ENCODE measurements at regions not wholly inside any gene's neighbourhood (a gene's known extent, or its start where the extent isn't known, plus 50 kb on each side); places are given as distances from the start of the nearest gene placed in this dataset.

- DNase-seq = no peak
These were observed 52.1 kb upstream of the CD5L start for GRCh38 chr1:157893686-157894085.

DNA sequence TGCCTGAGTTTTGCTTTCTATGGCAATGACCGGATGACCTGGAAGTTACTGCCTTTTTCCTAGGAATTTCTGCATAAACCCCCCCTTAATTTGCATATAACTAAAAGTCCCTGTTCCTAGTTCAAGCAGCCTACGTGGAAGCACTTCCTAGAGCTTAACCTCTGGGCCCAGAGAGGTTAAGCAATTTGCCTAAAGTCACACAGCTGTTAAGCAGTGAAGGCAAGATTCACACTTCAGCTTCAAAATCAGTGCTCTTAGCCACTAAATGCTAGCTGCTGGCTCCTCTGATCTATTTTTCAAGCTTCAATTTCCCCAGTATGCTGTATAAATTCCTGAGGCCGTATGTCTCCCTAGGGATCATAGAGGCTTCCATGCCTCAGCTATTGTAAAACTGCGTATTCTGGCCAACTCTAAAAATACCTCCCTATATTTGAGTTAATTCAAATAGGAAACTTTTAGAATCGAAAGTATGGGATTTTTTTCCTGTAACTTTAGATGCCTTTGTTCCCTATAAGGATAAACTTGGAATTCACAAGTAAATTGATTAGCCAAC, 53.1 kb upstream of the CD5L start:
- DNase-seq = no peak

GRCh38 chr1:157910270-157910669, 68.7 kb upstream of the CD5L start:
- no peak for DNase-seq

DNA sequence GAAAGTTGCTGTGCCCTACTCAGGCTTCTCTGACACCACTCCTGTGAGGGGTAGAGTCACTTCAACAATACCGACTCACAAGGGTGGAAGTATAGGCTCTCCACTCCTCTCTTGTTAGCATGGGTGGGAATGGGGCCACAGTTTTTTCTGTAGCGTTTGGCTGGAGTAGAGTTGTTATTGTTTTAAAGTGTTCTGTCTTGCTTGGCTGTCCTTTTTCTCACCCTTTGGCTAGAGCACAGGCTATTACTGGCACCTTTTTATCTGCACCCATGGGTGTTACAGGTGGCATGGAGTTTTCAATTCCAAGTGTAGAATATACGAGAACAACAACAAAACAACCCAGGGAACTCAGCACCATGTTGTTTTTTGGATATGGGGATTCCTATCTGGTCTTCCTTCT, 74.3 kb upstream of the CD5L start:
- DNase-seq = no peak

DNA sequence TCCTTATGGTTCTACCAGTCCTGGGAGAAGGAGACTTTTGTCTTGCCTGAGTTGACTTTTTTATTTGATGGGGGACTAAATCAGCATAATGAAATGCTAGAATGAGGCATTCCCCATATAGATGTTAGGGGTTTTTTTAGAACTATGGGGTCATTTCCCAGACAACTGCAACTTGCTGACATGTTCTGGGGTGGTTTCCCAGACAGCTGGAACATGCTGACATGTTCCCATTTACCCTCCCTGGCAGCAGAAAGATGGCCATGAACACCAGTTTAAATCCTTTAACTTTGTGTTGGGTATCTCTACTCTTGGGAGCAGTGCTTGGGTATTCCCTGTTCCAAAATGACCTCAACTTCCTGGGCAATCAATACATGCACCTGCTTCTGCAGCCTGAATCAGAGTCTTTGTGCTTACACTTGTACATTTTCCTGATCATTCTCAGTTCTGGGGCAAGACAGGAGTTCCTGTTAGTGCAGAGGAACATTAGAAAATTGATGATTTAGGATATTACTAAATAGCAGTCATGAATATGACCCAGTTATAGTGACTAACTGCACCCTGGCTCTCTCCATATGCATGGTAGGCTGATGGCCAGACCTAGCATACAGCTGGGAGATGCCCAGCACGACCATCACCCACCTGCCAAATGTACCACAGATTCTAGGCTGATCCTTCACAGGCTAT, 75.4 kb upstream of the CD5L start:
- DNase-seq = no peak

DNA sequence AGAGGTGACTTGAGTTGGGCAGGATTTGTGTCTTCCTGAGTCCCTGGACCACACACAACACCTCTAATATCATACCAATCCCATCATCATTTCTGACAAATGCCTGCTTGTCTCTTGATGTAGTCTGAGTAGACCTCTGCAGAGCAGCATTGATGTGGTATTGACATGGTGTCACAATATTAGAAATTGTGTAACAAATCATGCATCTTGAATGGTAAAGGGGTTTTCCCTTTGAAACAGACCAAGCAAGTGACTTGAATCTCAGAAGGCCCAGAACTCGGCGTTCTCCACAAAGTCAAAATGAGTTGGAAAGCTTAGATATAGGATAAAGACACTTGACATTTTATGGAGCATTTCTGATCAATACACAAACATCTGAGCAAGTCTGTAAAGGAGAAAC, 72.7 kb upstream of the KIRREL1 start:
- DNase-seq = no peak

DNA sequence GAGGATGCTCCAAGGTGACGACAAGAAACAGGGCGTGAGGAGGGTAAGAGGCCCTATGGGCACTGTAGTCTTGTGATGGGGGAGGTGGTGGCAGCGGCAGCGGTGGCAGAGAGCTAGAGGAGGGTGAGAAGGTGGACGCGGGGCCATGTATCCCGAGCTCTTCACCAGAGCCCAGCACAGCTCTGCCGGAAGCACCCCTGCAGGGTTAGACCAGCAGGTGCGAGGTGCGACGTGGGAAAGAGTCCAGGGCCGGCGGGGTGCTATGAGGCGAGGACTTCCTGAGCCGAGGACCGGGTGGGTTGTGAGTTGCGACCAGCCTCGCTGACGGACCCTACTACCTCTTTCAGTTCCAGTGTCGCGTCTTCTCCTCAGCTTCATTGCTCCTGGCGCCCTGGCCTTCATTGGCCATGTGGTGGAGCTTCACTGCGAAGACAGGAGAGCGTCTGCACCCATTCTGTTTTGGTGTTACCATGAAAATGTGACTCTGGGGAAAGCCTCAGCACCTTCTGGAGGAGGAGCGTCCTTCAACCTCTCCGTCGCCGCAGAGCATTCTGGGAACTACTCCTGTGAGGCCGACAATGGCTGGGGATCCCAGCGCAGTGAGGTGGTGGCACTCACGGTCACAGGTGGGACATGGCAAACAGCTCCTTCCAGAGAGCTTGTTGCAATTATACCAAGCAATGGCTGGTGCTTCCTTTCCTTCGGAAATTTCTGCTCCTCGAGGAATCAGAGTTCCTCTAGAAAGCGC, 67.9 kb upstream of the KIRREL1 start:
- DNase-seq = peak; percentile 27

DNA sequence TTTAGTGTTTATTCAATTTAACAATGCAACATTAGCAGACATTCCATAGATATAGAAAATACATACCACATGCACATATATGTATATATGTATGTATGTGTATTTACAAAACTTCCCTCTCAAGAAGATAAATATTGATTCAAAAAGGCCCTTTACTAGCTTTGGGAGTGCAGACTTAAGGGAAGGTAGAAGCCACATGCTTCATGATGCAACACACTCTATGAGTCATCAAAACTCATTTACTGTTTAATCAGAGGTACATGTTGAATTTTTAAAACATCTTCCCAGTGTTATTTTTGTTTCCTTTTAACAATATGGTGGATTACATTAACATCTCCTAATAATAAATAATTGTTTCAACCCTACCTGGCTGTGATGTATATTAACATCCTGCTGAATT, 61.4 kb upstream of the KIRREL1 start:
- DNase-seq = no peak

DNA sequence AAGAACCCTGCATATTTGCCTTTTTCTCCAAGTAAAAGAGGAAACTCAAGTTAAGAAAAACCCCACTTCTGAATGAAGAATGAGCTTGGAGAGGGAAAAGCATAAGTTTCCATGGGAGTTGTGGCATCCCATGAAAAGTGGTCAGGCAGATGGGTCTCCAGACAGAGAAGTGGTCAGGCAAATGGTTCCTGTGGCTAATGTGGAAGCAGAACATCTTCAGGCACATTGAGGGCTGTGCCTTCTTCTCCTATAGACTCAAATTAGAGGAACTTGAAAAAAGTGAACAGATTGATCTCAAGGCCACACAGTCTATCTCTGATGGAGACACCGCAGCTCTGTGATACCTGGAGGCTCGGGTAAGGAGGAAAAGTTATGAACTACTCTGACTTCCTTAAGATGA, 55.7 kb upstream of the KIRREL1 start:
- no peak for DNase-seq

GRCh38 chr1:157941939-157942338, 51.5 kb upstream of the KIRREL1 start:
- DNase-seq = no peak
